Smooth muscle cell (in vitro differentiated cells): ENCODE measurements at regions not wholly inside any gene's neighbourhood (a gene's known extent, or its start where the extent isn't known, plus 50 kb on each side); places are given as distances from the start of the nearest gene placed in this dataset.

ENCODE experiments used
- DNase-seq: peaks from one replicate; lab custom pipeline; 2025; ENCODE audit not compliant: unreplicated experiment; lab: John Stamatoyannopoulos, UW
- H2AFZ ChIP-seq: fragments of 200-600 bp; sonication (generic); 2 replicates; pipeline ENCODE4 v1.6.0; 2016; ENCODE audit warnings: antibody characterized with exemption, low read depth, mild to moderate bottlenecking
- H3F3A ChIP-seq: fragments of 200-600 bp; sonication (generic); 2 replicates; pipeline ENCODE4 v1.6.0; 2017; ENCODE audit warnings: antibody characterized with exemption, low read depth
- H3K27ac ChIP-seq: fragments of 200-600 bp; sonication (generic); 2 replicates; pipeline ENCODE4 v1.5.1; 2016; ENCODE audit warnings: low read depth, mild to moderate bottlenecking
- H3K27me3 ChIP-seq: fragments of 200-600 bp; sonication (generic); 2 replicates; pipeline ENCODE4 v1.6.1; 2016; ENCODE audit warnings: low read depth, mild to moderate bottlenecking
- H3K36me3 ChIP-seq: fragments of 200-600 bp; sonication (generic); 2 replicates; pipeline ENCODE4 v1.5.1; 2016; ENCODE audit warnings: low read depth
- H3K4me1 ChIP-seq: fragments of 200-600 bp; sonication (generic); 2 replicates; pipeline ENCODE4 v1.5.1; 2016; ENCODE audit warnings: low read depth
- H3K4me2 ChIP-seq: fragments of 200-600 bp; sonication (generic); 2 replicates; pipeline ENCODE4 v1.6.0; 2016; ENCODE audit warnings: mild to moderate bottlenecking
- H3K4me3 ChIP-seq: fragments of 200-600 bp; sonication (generic); 2 replicates; pipeline ENCODE4 v1.5.1; 2016; ENCODE audit warnings: mild to moderate bottlenecking
- H3K79me2 ChIP-seq: fragments of 200-600 bp; sonication (generic); 2 replicates; pipeline ENCODE4 v1.6.0; 2016; ENCODE audit warnings: low read depth, mild to moderate bottlenecking
- H3K9ac ChIP-seq: fragments of 200-600 bp; sonication (generic); 2 replicates; pipeline ENCODE4 v1.6.0; 2016; ENCODE audit warnings: low read depth
- H3K9me3 ChIP-seq: fragments of 200-600 bp; sonication (generic); replicated peaks from 2 replicates; pipeline ENCODE4 v1.5.1; 2016; ENCODE audit warnings: low read depth
- H4K20me1 ChIP-seq: fragments of 200-600 bp; sonication (generic); 2 replicates; pipeline ENCODE4 v1.6.0; 2016; ENCODE audit warnings: low read depth
- WGBS: methylation state at CpG from one replicate; pipeline ENCODE4 v1.1.7; 2016; ENCODE audit warnings: low lambda C conversion rate; 5-methylcytosine and 5-hydroxymethylcytosine counted together
- TF ChIP-seq, protein P1 (sequence below): fragments of 200-600 bp; sonication (generic); IDR thresholded peaks from 2 replicates; pipeline ENCODE4 v1.5.1; 2017; ENCODE audit warnings: borderline replicate concordance, mild to moderate bottlenecking, antibody characterized with exemption; ENCODE audit not compliant: insufficient read depth, poor library complexity, severe bottlenecking

DNA sequence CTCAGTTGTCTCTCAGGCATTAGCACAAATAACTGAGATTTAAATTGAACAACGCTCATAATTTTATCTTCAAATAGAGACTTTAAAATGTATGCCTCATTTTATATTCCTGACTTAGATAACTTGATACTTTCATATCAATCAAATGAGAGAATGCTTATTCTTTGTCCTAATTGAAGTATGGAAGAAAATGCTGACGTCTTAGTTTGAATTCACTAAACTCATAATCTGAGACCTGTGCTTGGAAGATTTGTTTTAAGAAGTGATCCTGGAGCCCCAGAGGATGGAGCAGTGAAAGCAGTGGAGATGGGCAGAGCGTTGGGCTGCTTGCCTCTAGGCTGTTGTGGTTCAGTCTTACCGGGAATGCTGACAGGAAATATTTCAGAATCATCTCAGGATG is 76.1 kb downstream of the ZNF518B start:
- no peak for DNase-seq
- no peaks in the 10 kb centered on the region for H3K27me3 ChIP-seq
- H3K36me3 ChIP-seq: no peaks in the 10 kb centered on the region
- H3K9me3 ChIP-seq: no peaks in the 10 kb centered on the region
- H4K20me1 ChIP-seq: no peaks in the 10 kb centered on the region
- no peaks in the 10 kb centered on the region for H3K4me1 ChIP-seq
- H3F3A ChIP-seq: no peaks in the 10 kb centered on the region
- TF ChIP-seq, protein P1, sequence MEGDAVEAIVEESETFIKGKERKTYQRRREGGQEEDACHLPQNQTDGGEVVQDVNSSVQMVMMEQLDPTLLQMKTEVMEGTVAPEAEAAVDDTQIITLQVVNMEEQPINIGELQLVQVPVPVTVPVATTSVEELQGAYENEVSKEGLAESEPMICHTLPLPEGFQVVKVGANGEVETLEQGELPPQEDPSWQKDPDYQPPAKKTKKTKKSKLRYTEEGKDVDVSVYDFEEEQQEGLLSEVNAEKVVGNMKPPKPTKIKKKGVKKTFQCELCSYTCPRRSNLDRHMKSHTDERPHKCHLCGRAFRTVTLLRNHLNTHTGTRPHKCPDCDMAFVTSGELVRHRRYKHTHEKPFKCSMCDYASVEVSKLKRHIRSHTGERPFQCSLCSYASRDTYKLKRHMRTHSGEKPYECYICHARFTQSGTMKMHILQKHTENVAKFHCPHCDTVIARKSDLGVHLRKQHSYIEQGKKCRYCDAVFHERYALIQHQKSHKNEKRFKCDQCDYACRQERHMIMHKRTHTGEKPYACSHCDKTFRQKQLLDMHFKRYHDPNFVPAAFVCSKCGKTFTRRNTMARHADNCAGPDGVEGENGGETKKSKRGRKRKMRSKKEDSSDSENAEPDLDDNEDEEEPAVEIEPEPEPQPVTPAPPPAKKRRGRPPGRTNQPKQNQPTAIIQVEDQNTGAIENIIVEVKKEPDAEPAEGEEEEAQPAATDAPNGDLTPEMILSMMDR: no peak
- no peak overlapping the region for H3K27ac ChIP-seq
- H3K4me3 ChIP-seq: no peak overlapping the region
- no peak overlapping the region for H3K4me2 ChIP-seq
- WGBS: 72% methylated on average over 4 of the region's 4 CpGs
- no peaks in the 10 kb centered on the region for H3K79me2 ChIP-seq
- H2AFZ ChIP-seq: no peak overlapping the region
- no peak overlapping the region for H3K9ac ChIP-seq

- DNase-seq: no peak
- H3K4me1 ChIP-seq: no peaks in the 10 kb centered on the region
- H4K20me1 ChIP-seq: no peaks in the 10 kb centered on the region
- TF ChIP-seq, protein P1: no peak
- no peaks in the 10 kb centered on the region for H3K36me3 ChIP-seq
- 0% methylated on average over 1 of the region's 1 CpG for WGBS
- H3K9me3 ChIP-seq: no peaks in the 10 kb centered on the region
- no peak overlapping the region for H3K4me2 ChIP-seq
- no peaks in the 10 kb centered on the region for H3K79me2 ChIP-seq
- H3F3A ChIP-seq: no peaks in the 10 kb centered on the region
- no peaks in the 10 kb centered on the region for H3K27me3 ChIP-seq
- no peak overlapping the region for H3K4me3 ChIP-seq
- H3K9ac ChIP-seq: no peak overlapping the region
- no peak overlapping the region for H2AFZ ChIP-seq
- no peak overlapping the region for H3K27ac ChIP-seq
Observed at GRCh38 chr4:10380735-10381134, 76.5 kb downstream of the ZNF518B start.

DNA sequence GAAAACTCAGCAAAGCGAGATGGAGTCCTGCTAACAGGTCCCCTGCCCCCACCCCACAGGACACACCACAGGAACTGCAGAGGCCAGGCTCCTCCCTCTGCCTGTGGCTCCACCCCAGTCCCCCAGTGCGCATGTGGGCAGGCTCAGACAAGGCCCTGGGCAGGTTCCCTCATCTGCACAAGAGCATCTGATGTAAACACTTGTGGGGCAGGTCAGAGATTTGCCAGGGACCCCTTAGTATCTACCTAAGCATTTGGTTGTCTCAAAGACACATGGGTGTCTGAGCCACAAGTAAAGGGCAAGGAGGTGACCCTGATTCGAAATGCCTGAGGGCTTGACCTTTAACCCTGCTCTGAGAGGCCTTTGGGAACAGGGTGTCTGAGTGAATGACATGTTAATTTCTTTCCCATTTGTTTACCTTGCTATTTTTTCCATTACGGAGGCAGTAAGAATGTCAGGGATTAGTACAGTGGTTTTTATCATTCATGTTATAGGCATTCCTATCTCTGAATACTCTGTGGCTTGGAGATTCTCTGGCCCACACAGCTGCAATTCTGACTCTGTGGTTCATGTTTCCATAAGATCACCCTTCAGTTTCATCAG is 85.3 kb downstream of the ZNF518B start:
- no peaks in the 10 kb centered on the region for H3F3A ChIP-seq
- H4K20me1 ChIP-seq: no peaks in the 10 kb centered on the region
- H2AFZ ChIP-seq: no peak overlapping the region
- WGBS: 44% methylated on average over 4 of the region's 4 CpGs
- H3K36me3 ChIP-seq: no peaks in the 10 kb centered on the region
- no peaks in the 10 kb centered on the region for H3K27me3 ChIP-seq
- H3K9me3 ChIP-seq: no peaks in the 10 kb centered on the region
- TF ChIP-seq, protein P1: no peak
- H3K4me1 ChIP-seq: no peaks in the 10 kb centered on the region
- peak overlapping the region; percentile 45 for H3K9ac ChIP-seq
- H3K4me3 ChIP-seq: no peak overlapping the region
- no peak for DNase-seq
- H3K27ac ChIP-seq: peak overlapping the region; percentile 85
- no peaks in the 10 kb centered on the region for H3K79me2 ChIP-seq
- H3K4me2 ChIP-seq: peak overlapping the region; percentile 15

GRCh38 chr4:10371121-10371520 is 86.1 kb downstream of the ZNF518B start:
- H3K4me2 ChIP-seq: no peak overlapping the region
- H3K79me2 ChIP-seq: no peaks in the 10 kb centered on the region
- no peaks in the 10 kb centered on the region for H3K4me1 ChIP-seq
- no peak overlapping the region for H2AFZ ChIP-seq
- DNase-seq: no peak
- H3F3A ChIP-seq: peaks cover 4% of the 10 kb centered on the region
- TF ChIP-seq, protein P1: no peak
- no peaks in the 10 kb centered on the region for H3K9me3 ChIP-seq
- H4K20me1 ChIP-seq: no peaks in the 10 kb centered on the region
- no peaks in the 10 kb centered on the region for H3K27me3 ChIP-seq
- peak overlapping the region; percentile 45 for H3K9ac ChIP-seq
- H3K27ac ChIP-seq: no peak overlapping the region
- 73% methylated on average over 5 of the region's 5 CpGs for WGBS
- no peak overlapping the region for H3K4me3 ChIP-seq
- H3K36me3 ChIP-seq: no peaks in the 10 kb centered on the region
